LNCaP clone FGC (cell line): ENCODE measurements at regions not wholly inside any gene's neighbourhood (a gene's known extent, or its start where the extent isn't known, plus 50 kb on each side); places are given as distances from the start of the nearest gene placed in this dataset.
"Not testable (repeated sequence)": the region's sequence is repeated elsewhere in the genome, so short reads cannot be mapped to it uniquely, and the experiment has no call there.

Source experiments
- DNase-seq: peaks from one replicate; pipeline ENCODE4 v3.0.0-alpha.2; 2011; ENCODE audit warnings: low read depth
- H3K4me3 ChIP-seq: 2 replicates; pipeline ENCODE4 v1.5.1; 2011; ENCODE audit warnings: mild to moderate bottlenecking, low read depth, low read length, control low read depth
- CTCF ChIP-seq: IDR thresholded peaks from 2 replicates; pipeline ENCODE4 v1.5.1; 2012; ENCODE audit warnings: mild to moderate bottlenecking; ENCODE audit not compliant: control insufficient read depth, insufficient read depth; ENCODE audit errors: extremely low read depth

DNA sequence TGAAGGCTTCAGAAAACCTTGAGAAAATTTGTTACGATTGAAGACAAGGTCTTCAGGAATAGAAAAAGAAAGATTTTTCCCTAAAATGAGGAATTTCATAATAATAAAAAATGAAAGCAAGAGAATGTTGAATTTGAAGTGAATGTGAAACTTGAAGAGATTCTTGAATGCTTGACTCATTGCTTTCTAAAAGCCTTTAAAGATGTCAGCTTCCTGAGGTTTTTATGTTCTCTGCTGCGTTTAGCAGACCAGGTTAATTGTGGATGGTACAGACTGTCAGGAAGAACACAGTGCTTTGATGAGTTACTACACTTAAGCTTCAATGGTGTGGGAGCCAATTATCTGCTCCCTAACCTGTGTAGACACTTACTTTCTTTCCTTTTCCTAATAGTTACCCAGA lies 96.3 kb upstream of the FNDC3A start:
- no peak overlapping the region for H3K4me3 ChIP-seq
- no peak for TF ChIP-seq CTCF
- DNase-seq = no peak

- no peak overlapping the region for H3K4me3 ChIP-seq
- no peak for DNase-seq
- no peak for TF ChIP-seq CTCF
These were observed 95.9 kb upstream of the FNDC3A start for GRCh38 chr13:48879854-48880253.

DNA sequence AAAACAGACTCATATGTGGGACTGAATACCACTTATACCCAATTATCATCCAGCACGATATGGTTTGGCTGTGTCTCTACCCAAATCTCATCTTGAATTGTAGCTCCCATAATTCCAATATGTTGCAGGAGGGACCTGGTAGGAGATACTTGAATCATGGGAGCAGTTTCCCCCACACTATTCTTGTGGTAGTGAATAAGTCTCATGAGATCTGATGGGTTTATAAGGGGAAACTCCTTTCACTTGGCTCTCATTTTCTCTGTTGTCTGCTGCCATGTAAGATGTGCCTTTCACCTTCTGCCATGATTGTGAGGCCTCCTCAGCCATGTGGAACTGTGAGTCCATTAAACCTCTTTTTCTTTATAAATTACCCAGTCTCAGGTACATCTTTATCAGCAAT lies 91.9 kb upstream of the FNDC3A start:
- H3K4me3 ChIP-seq, DNase-seq: not testable (repeated sequence)

DNA sequence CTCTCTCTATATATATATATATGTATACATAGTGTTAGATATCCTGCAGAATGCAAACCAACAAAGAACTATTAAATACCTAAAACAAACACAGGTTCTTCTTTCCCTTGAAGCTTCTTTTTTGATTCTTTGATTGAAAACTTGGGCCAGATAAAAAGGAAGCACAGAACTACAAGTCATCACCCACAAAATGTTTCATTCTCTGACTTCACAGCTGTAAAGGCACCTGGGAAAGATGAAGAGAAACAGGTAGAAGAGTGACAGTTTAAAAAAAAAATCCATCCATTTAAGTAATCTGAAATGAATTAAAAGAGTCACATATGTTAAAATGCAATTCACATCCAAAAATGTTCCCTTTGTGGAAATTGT lies 90.7 kb upstream of the FNDC3A start:
- no peak overlapping the region for H3K4me3 ChIP-seq
- TF ChIP-seq CTCF = no peak
- no peak for DNase-seq

GRCh38 chr13:48888613-48889012 lies 87.1 kb upstream of the FNDC3A start:
- H3K4me3 ChIP-seq = no peak overlapping the region
- no peak for DNase-seq
- no peak for TF ChIP-seq CTCF

DNA sequence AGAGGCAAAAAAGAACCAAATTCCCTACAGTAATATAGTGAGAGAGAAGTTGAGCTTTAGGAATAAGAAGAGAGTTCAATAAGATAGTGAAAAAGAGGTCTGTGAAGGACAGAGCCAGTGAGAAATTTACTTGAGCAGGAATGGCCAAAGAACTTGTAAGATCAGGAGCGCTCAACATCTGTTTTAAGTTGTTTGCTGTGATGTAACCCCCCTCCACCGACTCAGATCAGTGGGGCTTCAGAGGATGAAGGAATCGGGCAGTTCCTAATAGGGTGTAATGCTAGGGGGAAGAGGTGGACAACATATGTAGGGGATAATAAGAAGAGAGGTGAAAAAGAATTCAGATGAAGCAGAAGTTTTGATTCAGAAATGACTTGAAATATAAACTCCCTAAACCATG lies 85.3 kb upstream of the FNDC3A start:
- DNase-seq = no peak
- H3K4me3 ChIP-seq = no peak overlapping the region
- TF ChIP-seq CTCF = no peak

DNA sequence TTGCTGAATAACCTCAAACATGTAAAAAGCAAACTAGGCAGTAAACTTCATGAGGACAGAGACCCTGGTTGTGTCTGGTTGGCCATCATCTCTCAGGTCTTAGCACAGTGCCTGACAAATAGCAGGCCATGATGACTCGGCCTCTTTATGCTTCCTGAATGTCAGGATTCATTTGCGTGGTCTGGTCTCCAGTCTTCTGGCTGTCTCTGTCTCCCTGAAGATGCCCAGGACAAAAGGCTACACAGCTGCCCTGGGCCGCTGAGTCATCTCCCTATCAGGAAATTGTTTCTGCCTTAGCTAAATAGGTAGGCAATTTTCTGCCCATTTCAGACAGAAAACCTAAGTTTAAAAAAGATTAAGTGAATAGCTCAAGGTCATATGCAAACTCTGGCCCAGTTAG lies 84.1 kb upstream of the FNDC3A start:
- no peak for DNase-seq
- no peak for TF ChIP-seq CTCF
- H3K4me3 ChIP-seq = no peak overlapping the region
